Activated CD4-positive, alpha-beta T cell treated with anti-CD3 and anti-CD28 coated beads for 36 hours (primary cell): ENCODE measurements at regions not wholly inside any gene's neighbourhood (a gene's known extent, or its start where the extent isn't known, plus 50 kb on each side); places are given as distances from the start of the nearest gene placed in this dataset.

Experiments
- ATAC-seq: fragments of 200-7000 bp; cut with Tn5 transposase; one replicate; pipeline ENCODE4 v1.10.0; 2021; ENCODE audit warnings: mild to moderate bottlenecking, moderate library complexity
- CTCF ChIA-PET: fragments of 350-600 bp; sonication (Branson Sonifier 250); formaldehyde crosslinking; loops from one replicate; lab custom pipeline; 2021; ENCODE audit warnings: antibody characterized with exemption; lab: Charles Lee
- POLR2A ChIA-PET: fragments of 350-600 bp; sonication (Branson Sonifier 250); formaldehyde crosslinking; loops from one replicate; lab custom pipeline; 2021; ENCODE audit warnings: antibody characterized with exemption, inconsistent platforms; lab: Charles Lee
- DNase-seq: peaks from one replicate; pipeline ENCODE4 v3.0.0-alpha.2; 2020
- H3K27ac Mint-ChIP-seq: one replicate; pipeline ENCODE4 v1.8.0; 2021; ENCODE audit warnings: mixed read lengths
- H3K27me3 Mint-ChIP-seq: one replicate; pipeline ENCODE4 v1.8.0; 2021; ENCODE audit warnings: mixed read lengths
- H3K36me3 Mint-ChIP-seq: one replicate; pipeline ENCODE4 v1.8.0; 2021; ENCODE audit warnings: low read depth, mixed read lengths
- H3K4me1 Mint-ChIP-seq: one replicate; pipeline ENCODE4 v1.8.0; 2021; ENCODE audit warnings: mixed read lengths
- H3K4me3 Mint-ChIP-seq: one replicate; pipeline ENCODE4 v1.8.0; 2021; ENCODE audit warnings: mild to moderate bottlenecking, moderate library complexity, mixed read lengths
- H3K9me3 Mint-ChIP-seq: one replicate; pipeline ENCODE4 v1.8.0; 2021; ENCODE audit warnings: low read depth, mixed read lengths
- intact Hi-C, 2 experiments: fragments of 100-400 bp; cut with DNase I in 1 of 2; cut with micrococcal nuclease in 1 of 2; formaldehyde crosslinking; loops; one replicate each; pipeline versions ENCODE4 v1.14.2 to v1.15.1; 2022 to 2024; cut with DNase I, micrococcal nuclease

- Mint-ChIP-seq H3K9me3 (no peaks in the 10 kb centered on the region), H3K4me3 (no peak overlapping the region), H3K36me3 (no peaks in the 10 kb centered on the region), H3K27ac (no peak overlapping the region), H3K27me3 (peaks cover 2% of the 10 kb centered on the region), H3K4me1 (no peaks in the 10 kb centered on the region)
- intact Hi-C loops, result no loop called here
- ChIA-PET CTCF (no interaction called here), POLR2A (no interaction called here)
- ATAC-seq (no peak), DNase-seq (no peak)
These were observed 50.3 kb upstream of the BTBD3 start for GRCh38 chr20:11867291-11867919.
